Skeletal muscle tissue (tissue), 3 donors: ENCODE measurements at regions not wholly inside any gene's neighbourhood (a gene's known extent, or its start where the extent isn't known, plus 50 kb on each side); places are given as distances from the start of the nearest gene placed in this dataset.

Experiments
- H3K27ac ChIP-seq: one replicate; pipeline ENCODE4 v1.7.0; 2013; ENCODE audit warnings: mild to moderate bottlenecking, low read depth, low read length, inconsistent platforms
- H3K27me3 ChIP-seq, 3 donors: one replicate each; pipeline ENCODE4 v1.7.0; 2013; ENCODE audit warnings: low read length in 3 of 3; ENCODE audit not compliant: control insufficient read depth in 3 of 3, insufficient read depth in 3 of 3
- H3K36me3 ChIP-seq, 3 donors: one replicate each; pipeline ENCODE4 v1.7.0; 2013; ENCODE audit warnings: low read length in 3 of 3; ENCODE audit not compliant: control insufficient read depth in 3 of 3, insufficient read depth in 3 of 3
- H3K4me1 ChIP-seq, 3 donors: one replicate each; pipeline ENCODE4 v1.7.0; 2013; ENCODE audit warnings: low read length in 3 of 3, mild to moderate bottlenecking in 3 of 3; ENCODE audit not compliant: control insufficient read depth in 3 of 3, insufficient read depth in 3 of 3
- H3K4me3 ChIP-seq, 3 donors: one replicate each; pipeline ENCODE4 v1.7.0; 2013; ENCODE audit warnings: low read length in 3 of 3
- H3K9ac ChIP-seq, 3 donors: one replicate each; pipeline ENCODE4 v1.7.0; 2013; ENCODE audit warnings: low read length in 3 of 3, mild to moderate bottlenecking in 3 of 3, moderate library complexity in 2 of 3, low read depth in 1 of 3
- H3K9me3 ChIP-seq, 3 donors: one replicate each; pipeline ENCODE4 v1.7.0; 2013; ENCODE audit warnings: low read length in 3 of 3; ENCODE audit not compliant: control insufficient read depth in 3 of 3
- donor health status: Osteomylitis.

DNA sequence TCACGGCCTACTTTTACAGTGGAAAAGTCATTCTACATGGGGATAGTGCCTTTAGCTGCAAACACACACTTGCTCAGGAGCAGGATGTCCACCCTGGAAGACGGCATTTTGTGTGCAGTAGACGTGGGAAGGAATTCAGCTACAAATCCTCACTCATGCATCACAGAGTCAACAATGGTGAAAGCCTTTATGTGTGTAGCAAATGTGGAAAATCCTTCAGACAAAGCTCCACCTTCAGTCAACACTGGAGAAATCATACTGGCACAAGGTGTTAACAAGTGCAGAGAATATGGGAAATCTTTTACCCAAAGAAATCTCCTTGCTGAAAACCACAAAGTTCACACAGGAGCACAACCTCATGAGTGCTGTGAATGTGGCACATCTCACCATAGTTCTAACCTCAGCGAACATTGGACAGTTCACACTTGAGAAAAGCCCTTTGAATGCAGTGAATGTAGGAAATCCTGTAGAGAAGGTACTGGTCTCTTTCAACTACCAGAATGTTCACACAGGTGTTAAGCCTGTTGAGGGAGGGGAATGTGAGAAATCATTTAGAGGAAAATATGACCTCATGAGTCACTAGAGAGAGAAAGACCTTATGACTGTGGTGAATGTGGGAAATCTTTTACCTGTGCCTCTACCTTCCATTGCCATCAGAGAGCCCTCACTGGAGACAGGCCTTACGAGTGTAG is 101.8 kb downstream of the PTGS2 start:
- Histone ChIP-seq H3K9me3 (no peaks in the 10 kb centered on the region), H3K4me1 (no peaks in the 10 kb centered on the region), H3K36me3 (no peaks in the 10 kb centered on the region), H3K27me3 (no peaks in the 10 kb centered on the region), H3K27ac (no peak overlapping the region), H3K4me3 (no peak overlapping the region), H3K9ac (no peak overlapping the region)

DNA sequence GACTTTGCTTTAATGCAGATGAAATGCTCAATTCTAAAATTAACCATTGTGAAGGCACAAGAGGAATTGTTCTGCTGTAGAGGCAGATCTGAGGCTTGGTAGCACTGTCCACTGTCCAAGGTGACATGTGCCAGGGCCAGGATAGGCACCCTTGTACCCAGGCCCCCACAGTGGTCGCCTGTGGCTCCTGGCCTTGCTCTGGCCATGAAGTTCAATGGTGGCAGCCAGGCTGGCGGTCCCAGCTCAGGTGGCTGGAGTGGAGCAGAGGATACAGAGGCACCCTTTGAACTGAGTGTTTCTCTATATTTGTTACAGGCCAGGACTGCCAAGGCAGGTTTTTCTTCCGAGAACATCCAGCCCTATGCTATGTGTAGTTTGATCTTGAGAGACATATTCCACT is 102.6 kb downstream of the PTGS2 start:
- no peak overlapping the region for H3K27ac ChIP-seq
- H3K9me3 ChIP-seq, result no peaks in the 10 kb centered on the region
- H3K4me1 ChIP-seq, result no peaks in the 10 kb centered on the region
- H3K4me3 ChIP-seq, result no peak overlapping the region
- H3K27me3 ChIP-seq, result no peaks in the 10 kb centered on the region
- no peaks in the 10 kb centered on the region for H3K36me3 ChIP-seq
- H3K9ac ChIP-seq, result no peak overlapping the region

DNA sequence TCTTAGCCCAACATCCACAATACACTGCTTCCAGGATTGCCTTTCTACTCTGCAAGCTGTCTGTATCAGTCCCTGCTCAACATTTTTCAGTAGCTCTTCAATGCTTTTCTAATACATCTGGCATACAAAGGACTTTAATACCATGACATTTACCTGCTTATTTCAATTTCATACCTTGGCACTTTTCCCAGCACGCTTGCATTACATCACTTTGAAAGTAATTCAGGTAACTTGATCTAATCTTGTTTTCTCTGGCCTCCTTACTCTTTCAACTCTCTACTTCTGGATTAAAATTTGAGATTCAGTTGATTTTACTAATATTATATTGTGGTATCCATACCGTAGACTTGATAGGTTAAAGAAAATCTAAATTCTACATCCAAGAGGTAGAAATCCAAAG is 103.0 kb downstream of the PTGS2 start:
- Histone ChIP-seq H3K4me3 (no peak overlapping the region), H3K27me3 (no peaks in the 10 kb centered on the region), H3K36me3 (no peaks in the 10 kb centered on the region), H3K4me1 (no peaks in the 10 kb centered on the region), H3K27ac (no peak overlapping the region), H3K9ac (no peak overlapping the region), H3K9me3 (no peaks in the 10 kb centered on the region)

DNA sequence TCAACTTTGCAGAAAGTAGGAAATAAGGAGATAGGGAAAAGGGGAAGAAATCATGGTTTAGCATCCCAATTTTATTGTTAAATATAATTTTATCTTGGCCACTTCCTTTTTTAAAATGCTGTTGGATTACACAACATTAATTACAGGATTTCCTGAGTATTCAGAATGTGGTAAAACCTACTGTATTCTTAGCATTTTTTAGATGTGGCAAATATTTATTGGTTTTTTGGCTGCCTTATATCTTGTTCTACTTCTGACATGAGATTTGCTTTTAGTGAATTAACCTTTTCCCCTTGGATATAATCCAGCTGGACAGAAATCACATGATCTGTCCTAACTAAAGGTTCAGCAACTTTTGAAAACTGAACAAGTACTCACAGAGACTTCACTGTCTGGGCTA is 104.9 kb downstream of the PTGS2 start:
- no peak overlapping the region for H3K4me3 ChIP-seq
- H3K4me1 ChIP-seq, result no peaks in the 10 kb centered on the region
- H3K9me3 ChIP-seq, result no peaks in the 10 kb centered on the region
- no peaks in the 10 kb centered on the region for H3K36me3 ChIP-seq
- no peaks in the 10 kb centered on the region for H3K27me3 ChIP-seq
- H3K9ac ChIP-seq, result no peak overlapping the region
- H3K27ac ChIP-seq, result no peak overlapping the region

DNA sequence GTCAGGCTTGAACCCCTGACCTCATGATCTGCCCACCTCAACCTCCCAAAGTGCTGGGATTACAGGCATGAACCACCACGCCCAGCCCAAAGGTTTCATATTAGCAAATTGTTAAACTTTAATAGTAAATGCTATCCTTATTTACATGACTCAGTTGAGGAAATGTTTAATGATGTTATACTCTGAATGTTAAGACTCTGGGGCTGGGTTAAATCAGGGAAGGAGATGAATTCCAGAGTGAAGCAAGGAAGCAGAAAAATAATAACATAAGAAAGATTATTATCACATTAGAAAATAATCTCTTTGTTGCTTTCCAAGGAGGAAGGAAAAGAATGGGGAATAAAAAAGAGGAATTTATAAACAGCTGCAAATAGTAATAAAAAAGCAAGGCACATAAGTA is 105.3 kb downstream of the PTGS2 start:
- no peak overlapping the region for H3K4me3 ChIP-seq
- H3K4me1 ChIP-seq, result no peaks in the 10 kb centered on the region
- no peak overlapping the region for H3K27ac ChIP-seq
- no peaks in the 10 kb centered on the region for H3K9me3 ChIP-seq
- no peaks in the 10 kb centered on the region for H3K36me3 ChIP-seq
- H3K9ac ChIP-seq, result no peak overlapping the region
- no peaks in the 10 kb centered on the region for H3K27me3 ChIP-seq

DNA sequence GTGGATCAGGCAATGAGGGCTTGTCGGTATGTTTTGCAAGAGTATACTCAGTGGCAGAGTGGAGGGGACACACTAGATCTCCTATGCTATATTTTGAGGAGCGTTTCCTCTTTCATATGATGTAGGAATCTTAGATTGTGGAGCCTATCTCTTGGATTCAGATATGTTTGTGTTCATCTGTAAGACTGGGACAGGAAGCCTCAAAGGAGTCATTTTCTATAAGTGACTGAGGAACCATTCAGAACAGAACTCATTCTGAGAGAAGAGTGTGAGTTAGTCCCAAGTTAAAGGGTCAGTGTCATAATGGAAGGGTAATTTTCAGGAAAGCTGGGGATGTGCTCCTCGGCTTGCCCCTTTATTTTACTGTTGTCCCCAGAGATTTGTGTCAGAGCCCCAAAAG is 107.7 kb downstream of the PTGS2 start:
- H3K27ac ChIP-seq, result no peak overlapping the region
- H3K4me3 ChIP-seq, result no peak overlapping the region
- H3K9me3 ChIP-seq, result no peaks in the 10 kb centered on the region
- H3K27me3 ChIP-seq, result no peaks in the 10 kb centered on the region
- H3K36me3 ChIP-seq, result no peaks in the 10 kb centered on the region
- no peak overlapping the region for H3K9ac ChIP-seq
- no peaks in the 10 kb centered on the region for H3K4me1 ChIP-seq

DNA sequence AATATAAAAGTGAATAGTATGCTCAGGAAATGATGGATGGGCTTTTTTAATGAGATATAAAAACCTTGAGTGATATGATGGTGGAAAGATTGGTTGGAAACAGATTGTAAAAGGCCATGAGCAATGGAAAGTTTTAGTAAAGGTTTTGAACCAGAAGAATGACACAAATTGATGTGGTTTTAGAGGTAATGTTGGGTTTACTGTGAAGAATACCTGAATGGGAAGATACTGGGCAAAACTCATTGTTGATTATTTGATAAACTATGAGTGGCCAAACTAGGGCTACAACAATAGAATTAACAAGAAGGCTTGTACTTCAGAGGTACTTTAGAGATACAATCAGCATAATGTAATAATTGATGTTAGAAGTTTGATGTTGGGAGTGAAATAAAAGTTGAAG is 108.5 kb downstream of the PTGS2 start:
- H3K4me3 ChIP-seq, result no peak overlapping the region
- H3K36me3 ChIP-seq, result no peaks in the 10 kb centered on the region
- H3K9me3 ChIP-seq, result no peaks in the 10 kb centered on the region
- no peak overlapping the region for H3K27ac ChIP-seq
- H3K27me3 ChIP-seq, result no peaks in the 10 kb centered on the region
- no peak overlapping the region for H3K9ac ChIP-seq
- no peaks in the 10 kb centered on the region for H3K4me1 ChIP-seq

DNA sequence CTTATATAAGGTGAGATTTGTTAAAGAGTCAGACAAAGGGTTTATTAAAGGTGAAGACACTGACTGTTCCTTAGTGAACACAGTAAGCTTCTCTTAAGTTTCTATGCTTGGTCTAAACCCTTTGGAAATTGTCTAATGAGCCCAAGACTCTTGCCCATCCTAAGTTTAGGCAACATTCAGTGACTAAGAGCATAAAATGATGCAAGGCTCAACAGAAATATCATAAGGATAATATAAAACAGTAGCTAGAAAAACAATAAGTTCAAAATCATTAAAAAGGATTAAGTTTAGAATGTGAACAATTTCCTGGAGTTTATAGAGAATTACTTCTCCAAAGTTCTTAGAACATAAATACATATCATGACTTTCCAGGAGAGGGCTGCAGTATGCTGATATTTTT is 108.9 kb upstream of the PDC start:
- Histone ChIP-seq H3K27me3 (no peaks in the 10 kb centered on the region), H3K36me3 (no peaks in the 10 kb centered on the region), H3K4me3 (no peak overlapping the region), H3K4me1 (no peaks in the 10 kb centered on the region), H3K9ac (no peak overlapping the region), H3K9me3 (no peaks in the 10 kb centered on the region), H3K27ac (no peak overlapping the region)

DNA sequence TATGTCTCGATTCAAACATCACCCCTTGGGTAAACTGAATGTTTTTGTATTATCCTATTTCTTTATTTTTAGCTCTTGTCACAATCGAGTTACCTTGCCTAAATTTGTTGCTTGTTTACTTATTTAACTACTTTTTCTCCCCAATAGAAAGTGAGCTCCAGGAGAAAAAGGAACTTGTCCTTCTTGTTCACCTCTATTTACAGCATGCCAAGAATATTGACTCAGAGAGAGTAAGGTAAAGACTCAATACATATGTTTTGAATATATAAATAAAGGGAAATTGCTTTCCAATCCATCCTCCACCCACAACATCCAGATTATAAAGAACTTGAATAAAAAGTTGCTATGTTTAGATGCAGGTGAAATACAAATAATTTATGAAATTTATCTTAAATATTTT is 107.3 kb upstream of the PDC start:
- Histone ChIP-seq H3K4me1 (no peaks in the 10 kb centered on the region), H3K9me3 (no peaks in the 10 kb centered on the region), H3K4me3 (no peak overlapping the region), H3K36me3 (no peaks in the 10 kb centered on the region), H3K9ac (no peak overlapping the region), H3K27me3 (no peaks in the 10 kb centered on the region), H3K27ac (no peak overlapping the region)

DNA sequence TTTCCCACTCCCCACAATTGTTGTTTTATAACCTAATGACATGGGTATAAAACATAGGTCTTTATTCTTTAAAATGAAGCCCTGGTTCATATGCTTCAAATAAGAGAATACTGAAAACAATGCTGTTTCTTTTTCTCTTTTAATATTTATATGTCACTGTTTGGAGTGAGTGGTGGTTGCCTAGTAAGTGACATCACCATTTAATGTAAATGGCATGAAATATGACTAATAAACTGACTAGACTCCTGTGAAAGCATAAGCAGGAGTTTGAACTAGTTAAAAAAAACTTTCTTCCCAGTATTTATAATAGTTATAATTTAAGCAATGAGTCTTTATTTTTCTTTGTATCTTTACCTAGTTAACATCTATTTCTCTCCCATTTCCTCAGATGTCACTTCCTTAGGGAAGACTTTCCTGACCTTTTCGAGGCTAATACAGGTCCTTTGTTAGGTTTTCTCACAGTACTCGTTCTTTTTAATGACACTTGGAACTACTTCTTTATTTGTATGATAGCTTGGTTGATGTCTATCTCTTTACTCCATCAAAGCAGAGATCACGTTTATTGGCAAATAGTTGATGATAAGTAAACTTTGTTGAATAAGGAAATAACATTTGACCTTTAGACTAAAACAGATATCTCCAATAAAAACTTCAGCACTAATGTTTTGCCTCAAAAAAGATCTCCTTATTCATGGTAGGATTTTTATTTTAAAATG is 105.4 kb upstream of the PDC start:
- no peak overlapping the region for H3K4me3 ChIP-seq
- H3K27me3 ChIP-seq, result no peaks in the 10 kb centered on the region
- H3K9me3 ChIP-seq, result no peaks in the 10 kb centered on the region
- H3K27ac ChIP-seq, result no peak overlapping the region
- H3K9ac ChIP-seq, result no peak overlapping the region
- no peaks in the 10 kb centered on the region for H3K36me3 ChIP-seq
- no peaks in the 10 kb centered on the region for H3K4me1 ChIP-seq
